HK-2 (cell line): ENCODE measurements at regions not wholly inside any gene's neighbourhood (a gene's known extent, or its start where the extent isn't known, plus 50 kb on each side); places are given as distances from the start of the nearest gene placed in this dataset.
"Not testable (repeated sequence)": the region's sequence is repeated elsewhere in the genome, so short reads cannot be mapped to it uniquely, and the experiment has no call there.

Source experiments
- DNase-seq: peaks from one replicate; pipeline ENCODE4 v3.0.0-alpha.2; 2018; ENCODE audit not compliant: unreplicated experiment

GRCh38 chr18:961644-962355 is 57.1 kb downstream of the ADCYAP1 start:
- peak; percentile 30 for DNase-seq

- DNase-seq: no peak
These were observed 58.6 kb downstream of the ADCYAP1 start for GRCh38 chr18:963276-963675.

GRCh38 chr18:965921-966758 is 61.5 kb downstream of the ADCYAP1 start:
- DNase-seq: no peak

- DNase-seq: no peak
These were observed 62.3 kb downstream of the ADCYAP1 start for GRCh38 chr18:966759-967576.

- not testable (repeated sequence) for DNase-seq
These were observed 64.2 kb downstream of the ADCYAP1 start for GRCh38 chr18:968910-969309.

- not testable (repeated sequence) for DNase-seq
These were observed 64.6 kb downstream of the ADCYAP1 start for GRCh38 chr18:969311-969710.

GRCh38 chr18:974606-975005 is 69.9 kb downstream of the ADCYAP1 start:
- DNase-seq: not testable (repeated sequence)

GRCh38 chr18:976393-977128 is 71.9 kb downstream of the ADCYAP1 start:
- not testable (repeated sequence) for DNase-seq

GRCh38 chr18:977327-977726 is 72.7 kb downstream of the ADCYAP1 start:
- DNase-seq: not testable (repeated sequence)

GRCh38 chr18:977732-978131 is 73.1 kb downstream of the ADCYAP1 start:
- DNase-seq: not testable (repeated sequence)

- no peak for DNase-seq
These were observed 75.9 kb downstream of the ADCYAP1 start for GRCh38 chr18:980586-980985.

- no peak for DNase-seq
These were observed 79.3 kb downstream of the ADCYAP1 start for GRCh38 chr18:984004-984403.

GRCh38 chr18:985212-985661 is 80.6 kb downstream of the ADCYAP1 start:
- no peak for DNase-seq

GRCh38 chr18:986051-986450 is 81.4 kb downstream of the ADCYAP1 start:
- no peak for DNase-seq

GRCh38 chr18:986552-986951 is 81.9 kb downstream of the ADCYAP1 start:
- no peak for DNase-seq

- DNase-seq: no peak
These were observed 82.9 kb downstream of the ADCYAP1 start for GRCh38 chr18:987325-988186.

- no peak for DNase-seq
These were observed 84.8 kb downstream of the ADCYAP1 start for GRCh38 chr18:989425-989824.

GRCh38 chr18:990197-990596 is 85.5 kb downstream of the ADCYAP1 start:
- no peak for DNase-seq

- no peak for DNase-seq
These were observed 86.8 kb downstream of the ADCYAP1 start for GRCh38 chr18:991441-991840.

GRCh38 chr18:993560-993959 is 88.9 kb downstream of the ADCYAP1 start:
- no peak for DNase-seq
